ENCODE measurements at regions not wholly inside any gene's neighbourhood (a gene's known extent, or its start where the extent isn't known, plus 50 kb on each side); places are given as distances from the start of the nearest gene placed in this dataset.

GRCh38 chr10:28862219-28862618, 184.9 kb downstream of the BAMBI start:
- Mint-ChIP-seq H3K27me3 (ENCODE audit: insufficient read depth) (peaks cover 3% of the 10 kb centered on the region; the same call in 1 of the 2 replicates), H3K36me3 (ENCODE audit: low read depth) (peaks cover 5% of the 10 kb centered on the region; the same call in 1 of the 2 replicates), H3K9me3 (peaks cover 8% of the 10 kb centered on the region), H3K4me3 (no peak overlapping the region), H3K27ac (no peak overlapping the region), H3K4me1 (ENCODE audit: low read depth) (no peaks in the 10 kb centered on the region)
- DNase-seq = no peak
- TF ChIP-seq CTCF (IDR thresholded peaks at IDR 0.05) = no peak

- DNase-seq = no peak
- Mint-ChIP-seq H3K27ac (no peak overlapping the region), H3K27me3 (ENCODE audit: insufficient read depth) (peaks cover 11% of the 10 kb centered on the region), H3K4me3 (no peak overlapping the region), H3K36me3 (ENCODE audit: low read depth) (no peaks in the 10 kb centered on the region), H3K9me3 (no peaks in the 10 kb centered on the region), H3K4me1 (ENCODE audit: low read depth) (no peaks in the 10 kb centered on the region)
- TF ChIP-seq CTCF (IDR thresholded peaks at IDR 0.05) = no peak
Measured at GRCh38 chr10:28869606-28870201, 192.4 kb downstream of the BAMBI start.

GRCh38 chr10:28871665-28872064, 194.3 kb downstream of the BAMBI start:
- H3K9me3 Mint-ChIP-seq = no peaks in the 10 kb centered on the region
- H3K27me3 Mint-ChIP-seq (ENCODE audit: insufficient read depth) = peaks cover 12% of the 10 kb centered on the region
- no peaks in the 10 kb centered on the region for H3K36me3 Mint-ChIP-seq (ENCODE audit: low read depth)
- DNase-seq = no peak
- no peak overlapping the region for H3K27ac Mint-ChIP-seq
- no peak for TF ChIP-seq CTCF (IDR thresholded peaks at IDR 0.05)
- H3K4me1 Mint-ChIP-seq (ENCODE audit: low read depth) = no peaks in the 10 kb centered on the region
- H3K4me3 Mint-ChIP-seq = no peak overlapping the region

GRCh38 chr10:28872587-28873165, 195.4 kb downstream of the BAMBI start:
- Mint-ChIP-seq H3K9me3 (no peaks in the 10 kb centered on the region), H3K4me1 (ENCODE audit: low read depth) (no peaks in the 10 kb centered on the region), H3K27me3 (ENCODE audit: insufficient read depth) (peaks cover 12% of the 10 kb centered on the region), H3K36me3 (ENCODE audit: low read depth) (no peaks in the 10 kb centered on the region), H3K4me3 (no peak overlapping the region), H3K27ac (no peak overlapping the region)
- no peak for TF ChIP-seq CTCF (IDR thresholded peaks at IDR 0.05)
- DNase-seq = no peak

GRCh38 chr10:28873540-28873939, 196.2 kb downstream of the BAMBI start:
- DNase-seq = no peak
- H3K9me3 Mint-ChIP-seq = no peaks in the 10 kb centered on the region
- TF ChIP-seq CTCF (IDR thresholded peaks at IDR 0.05) = no peak
- H3K36me3 Mint-ChIP-seq (ENCODE audit: low read depth) = no peaks in the 10 kb centered on the region
- peaks cover 14% of the 10 kb centered on the region for H3K27me3 Mint-ChIP-seq (ENCODE audit: insufficient read depth)
- H3K4me3 Mint-ChIP-seq = no peak overlapping the region
- no peaks in the 10 kb centered on the region for H3K4me1 Mint-ChIP-seq (ENCODE audit: low read depth)
- H3K27ac Mint-ChIP-seq = no peak overlapping the region

All from HFFc6 (cell line).